ENCODE measurements at regions not wholly inside any gene's neighbourhood (a gene's known extent, or its start where the extent isn't known, plus 50 kb on each side); places are given as distances from the start of the nearest gene placed in this dataset.

GRCh38 chr6:78131521-78131920 lies 478.7 kb downstream of the MEI4 start:
- Histone ChIP-seq H3K4me3 (no peak overlapping the region), H3K27me3 (ENCODE audit: insufficient read depth, low read depth) (no peaks in the 10 kb centered on the region), H3F3A (ENCODE audit: insufficient read depth, low read depth) (no peaks in the 10 kb centered on the region), H4K20me1 (ENCODE audit: insufficient read depth) (no peaks in the 10 kb centered on the region), H3K27ac (no peak overlapping the region), H3K36me3 (ENCODE audit: low read depth) (no peaks in the 10 kb centered on the region), H3K4me1 (replicated peaks; ENCODE audit: insufficient read depth) (no peaks in the 10 kb centered on the region), H3K79me2 (ENCODE audit: low read depth) (no peaks in the 10 kb centered on the region), H3K4me2 (no peak overlapping the region), H2AFZ (no peak overlapping the region), H3K9me3 (ENCODE audit: insufficient read depth, low read depth) (no peaks in the 10 kb centered on the region), H3K9me2 (ENCODE audit: insufficient read depth) (no peaks in the 10 kb centered on the region)
- TF ChIP-seq CTCF (conservative IDR thresholded peaks at IDR 0.05) (no peak), EZH2 (IDR thresholded peaks at IDR 0.05; ENCODE audit: low read depth) (no peak)
- CTCF ChIA-PET: no interaction called here
- intact Hi-C loops (cut with micrococcal nuclease; ENCODE audit: unreplicated experiment): no loop called here
- BruUV-seq (replicated peaks): no TSS peak
- POLR2A ChIA-PET (ENCODE audit: unreplicated experiment): no interaction called here
- no peak for DNase-seq

- Histone ChIP-seq H3K36me3 (ENCODE audit: low read depth) (no peaks in the 10 kb centered on the region), H3K9me3 (ENCODE audit: insufficient read depth, low read depth) (no peaks in the 10 kb centered on the region), H3K4me3 (no peak overlapping the region), H3K27me3 (ENCODE audit: insufficient read depth, low read depth) (no peaks in the 10 kb centered on the region), H3K27ac (no peak overlapping the region), H3K4me2 (no peak overlapping the region), H4K20me1 (ENCODE audit: insufficient read depth) (no peaks in the 10 kb centered on the region), H3K4me1 (replicated peaks; ENCODE audit: insufficient read depth) (no peaks in the 10 kb centered on the region), H3K9me2 (ENCODE audit: insufficient read depth) (no peaks in the 10 kb centered on the region), H3K79me2 (ENCODE audit: low read depth) (no peaks in the 10 kb centered on the region), H3F3A (ENCODE audit: insufficient read depth, low read depth) (no peaks in the 10 kb centered on the region), H2AFZ (no peak overlapping the region)
- TF ChIP-seq CTCF (conservative IDR thresholded peaks at IDR 0.05): no peak
- intact Hi-C loops (cut with micrococcal nuclease; ENCODE audit: unreplicated experiment): no loop called here
- DNase-seq: no peak
- ChIA-PET POLR2A (ENCODE audit: unreplicated experiment) (no interaction called here), CTCF (no interaction called here)
- no TSS peak for BruUV-seq (replicated peaks)
Observed at GRCh38 chr6:78132671-78133410, 480.0 kb downstream of the MEI4 start.

GRCh38 chr6:78150425-78150824 lies 497.6 kb downstream of the MEI4 start:
- CTCF ChIA-PET: no interaction called here

More at GRCh38 chr6:78150425-78150824, 497.6 kb downstream of the MEI4 start:
- no peaks in the 10 kb centered on the region for H3K27me3 ChIP-seq (ENCODE audit: insufficient read depth, low read depth)
- no peak overlapping the region for H3K27ac ChIP-seq
- no peak overlapping the region for H2AFZ ChIP-seq
- H3K9me3 ChIP-seq (ENCODE audit: insufficient read depth, low read depth): no peaks in the 10 kb centered on the region
- DNase-seq: no peak
- POLR2A ChIA-PET (ENCODE audit: unreplicated experiment): no interaction called here
- H4K20me1 ChIP-seq (ENCODE audit: insufficient read depth): no peaks in the 10 kb centered on the region
- H3K79me2 ChIP-seq (ENCODE audit: low read depth): no peaks in the 10 kb centered on the region
- intact Hi-C loops (cut with micrococcal nuclease; ENCODE audit: unreplicated experiment): no loop called here
- no peaks in the 10 kb centered on the region for H3F3A ChIP-seq (ENCODE audit: insufficient read depth, low read depth)
- no TSS peak for BruUV-seq (replicated peaks)
- no peaks in the 10 kb centered on the region for H3K9me2 ChIP-seq (ENCODE audit: insufficient read depth)
- no peaks in the 10 kb centered on the region for H3K36me3 ChIP-seq (ENCODE audit: low read depth)
- no peak overlapping the region for H3K4me3 ChIP-seq
- no peak overlapping the region for H3K4me2 ChIP-seq
- no peaks in the 10 kb centered on the region for H3K4me1 ChIP-seq (replicated peaks; ENCODE audit: insufficient read depth)
- TF ChIP-seq EZH2 (IDR thresholded peaks at IDR 0.05; ENCODE audit: low read depth) (no peak), CTCF (conservative IDR thresholded peaks at IDR 0.05) (no peak)

Measured in PC-9 (cell line).